ENCODE measurements at regions not wholly inside any gene's neighbourhood (a gene's known extent, or its start where the extent isn't known, plus 50 kb on each side); places are given as distances from the start of the nearest gene placed in this dataset.

- no peak overlapping the region for H3K4me3 ChIP-seq (ENCODE audit: low read depth, low read length)
- TF ChIP-seq CTCF (IDR thresholded peaks at IDR 0.05; ENCODE audit: low read depth, low read length) = no peak
- H3K4me1 ChIP-seq = no peaks in the 10 kb centered on the region
- H3K9me3 ChIP-seq = no peaks in the 10 kb centered on the region
- no peaks in the 10 kb centered on the region for H3K36me3 ChIP-seq
- no peak for DNase-seq
- H3K27me3 ChIP-seq = no peaks in the 10 kb centered on the region
Observed at GRCh38 chr9:29875547-29875946, 2302.3 kb upstream of the C9orf72 start.

GRCh38 chr9:29882767-29883166 is 2309.5 kb upstream of the C9orf72 start:
- Histone ChIP-seq H3K36me3 (no peaks in the 10 kb centered on the region), H3K4me3 (ENCODE audit: low read depth, low read length) (no peak overlapping the region), H3K4me1 (no peaks in the 10 kb centered on the region), H3K27me3 (no peaks in the 10 kb centered on the region), H3K9me3 (no peaks in the 10 kb centered on the region)
- DNase-seq = no peak
- no peak for TF ChIP-seq CTCF (IDR thresholded peaks at IDR 0.05; ENCODE audit: low read depth, low read length)

GRCh38 chr9:29906065-29906464 is 2332.8 kb upstream of the C9orf72 start:
- no peak overlapping the region for H3K4me3 ChIP-seq (ENCODE audit: low read depth, low read length)
- H3K27me3 ChIP-seq = no peaks in the 10 kb centered on the region
- no peaks in the 10 kb centered on the region for H3K36me3 ChIP-seq
- no peak for DNase-seq
- H3K4me1 ChIP-seq = no peaks in the 10 kb centered on the region
- no peaks in the 10 kb centered on the region for H3K9me3 ChIP-seq
- TF ChIP-seq CTCF (IDR thresholded peaks at IDR 0.05; ENCODE audit: low read depth, low read length) = no peak

- Histone ChIP-seq H3K4me3 (ENCODE audit: low read depth, low read length) (no peak overlapping the region), H3K4me1 (no peaks in the 10 kb centered on the region), H3K9me3 (no peaks in the 10 kb centered on the region), H3K27me3 (no peaks in the 10 kb centered on the region), H3K36me3 (no peaks in the 10 kb centered on the region)
- no peak for TF ChIP-seq CTCF (IDR thresholded peaks at IDR 0.05; ENCODE audit: low read depth, low read length)
- DNase-seq = no peak
Observed at GRCh38 chr9:29928072-29928471, 2354.8 kb upstream of the C9orf72 start.

- no peak for TF ChIP-seq CTCF (IDR thresholded peaks at IDR 0.05; ENCODE audit: low read depth, low read length)
- Histone ChIP-seq H3K4me3 (ENCODE audit: low read depth, low read length) (no peak overlapping the region), H3K9me3 (no peaks in the 10 kb centered on the region), H3K27me3 (no peaks in the 10 kb centered on the region), H3K4me1 (no peaks in the 10 kb centered on the region), H3K36me3 (no peaks in the 10 kb centered on the region)
- no peak for DNase-seq
Observed at GRCh38 chr9:29939559-29939958, 2366.3 kb upstream of the C9orf72 start.

GRCh38 chr9:29945012-29945411 is 2371.7 kb upstream of the C9orf72 start:
- Histone ChIP-seq H3K4me1 (no peaks in the 10 kb centered on the region), H3K4me3 (ENCODE audit: low read depth, low read length) (no peak overlapping the region), H3K36me3 (no peaks in the 10 kb centered on the region), H3K9me3 (no peaks in the 10 kb centered on the region), H3K27me3 (no peaks in the 10 kb centered on the region)
- TF ChIP-seq CTCF (IDR thresholded peaks at IDR 0.05; ENCODE audit: low read depth, low read length) = no peak
- DNase-seq = no peak
